ENCODE measurements at regions not wholly inside any gene's neighbourhood (a gene's known extent, or its start where the extent isn't known, plus 50 kb on each side); places are given as distances from the start of the nearest gene placed in this dataset.
"Not testable (repeated sequence)": the region's sequence is repeated elsewhere in the genome, so short reads cannot be mapped to it uniquely, and the experiment has no call there.

DNA sequence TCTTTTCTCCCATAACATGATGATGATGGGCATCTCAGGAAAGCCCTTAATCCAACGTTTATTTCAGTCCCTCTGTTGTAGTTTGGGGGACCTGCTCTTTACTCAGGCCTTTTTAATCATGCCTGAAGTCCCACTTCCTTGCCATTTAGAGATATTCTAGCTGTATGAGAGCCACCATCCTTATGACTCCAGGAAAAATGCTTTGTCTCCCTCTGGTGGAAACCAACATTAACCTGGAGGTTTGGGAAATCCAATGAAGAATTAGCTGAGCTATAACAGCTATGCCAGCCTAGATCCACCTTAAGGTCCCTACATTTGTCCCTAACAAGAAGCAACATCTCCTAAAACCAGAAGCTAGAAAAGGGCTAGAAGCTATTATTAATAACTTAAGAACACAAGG, 1399.1 kb downstream of the LRFN5 start:
- no peak for DNase-seq

GRCh38 chr14:43003845-43004244, 1397.2 kb downstream of the LRFN5 start:
- peak; percentile 3 for DNase-seq

- no peak for DNase-seq
Measured at GRCh38 chr14:43001731-43002130, 1395.1 kb downstream of the LRFN5 start.

DNA sequence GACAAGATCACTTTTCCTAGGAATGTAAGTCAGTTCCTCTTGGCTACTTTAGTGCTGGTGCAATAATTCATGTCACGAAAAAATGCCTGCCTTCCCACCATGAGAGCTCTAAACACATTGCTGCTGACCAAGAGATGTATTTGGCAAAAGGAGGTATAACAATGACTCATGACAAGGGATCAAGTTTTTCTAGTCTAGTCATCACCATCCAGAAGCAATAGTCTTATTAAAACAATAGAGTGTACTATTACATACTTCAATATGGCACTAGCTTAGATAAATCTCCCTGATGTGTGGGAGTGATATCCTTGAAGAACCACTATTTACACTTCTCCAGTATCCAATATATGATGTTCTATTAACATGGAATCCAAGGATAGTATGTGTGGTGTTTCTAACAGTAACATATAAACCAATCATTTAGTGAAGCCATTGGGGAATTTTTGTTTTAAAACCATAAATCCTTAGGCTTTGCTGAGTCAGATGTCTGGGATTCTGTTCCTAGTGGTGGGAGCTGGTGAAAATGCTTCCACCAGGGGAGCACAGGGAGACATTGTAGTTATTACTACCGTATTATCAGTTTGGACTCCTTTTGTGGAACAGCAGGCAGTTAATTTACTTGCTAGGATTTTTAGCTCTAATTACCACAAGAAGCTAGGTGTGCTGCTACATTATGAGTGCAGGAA, 1387.5 kb downstream of the LRFN5 start:
- no peak for DNase-seq

GRCh38 chr14:42992930-42993329, 1386.3 kb downstream of the LRFN5 start:
- no peak for DNase-seq

GRCh38 chr14:42980419-42980818, 1373.7 kb downstream of the LRFN5 start:
- peak; percentile 12 for DNase-seq

- DNase-seq: not testable (repeated sequence)
Measured at GRCh38 chr14:42973171-42973570, 1366.5 kb downstream of the LRFN5 start.

DNA sequence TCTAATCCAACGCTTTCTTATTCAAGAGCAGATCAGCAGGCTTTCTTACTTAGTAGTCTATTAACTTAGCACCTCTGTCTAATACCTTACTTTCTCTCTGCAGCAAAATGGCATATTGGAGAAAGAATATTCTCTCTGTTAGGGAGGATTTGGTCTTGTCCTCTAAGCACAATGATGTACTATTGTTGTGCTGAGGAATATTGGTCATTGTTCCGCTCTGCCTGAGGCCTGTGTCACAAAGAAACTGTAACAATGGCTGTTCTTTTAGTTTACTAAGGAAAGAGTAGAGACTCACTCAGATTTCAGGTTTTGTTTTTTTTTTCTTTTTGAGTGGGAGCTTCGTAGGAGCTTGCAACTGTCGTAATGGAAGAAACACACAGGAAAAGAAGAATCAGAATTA, 1358.8 kb downstream of the LRFN5 start:
- no peak for DNase-seq

DNA sequence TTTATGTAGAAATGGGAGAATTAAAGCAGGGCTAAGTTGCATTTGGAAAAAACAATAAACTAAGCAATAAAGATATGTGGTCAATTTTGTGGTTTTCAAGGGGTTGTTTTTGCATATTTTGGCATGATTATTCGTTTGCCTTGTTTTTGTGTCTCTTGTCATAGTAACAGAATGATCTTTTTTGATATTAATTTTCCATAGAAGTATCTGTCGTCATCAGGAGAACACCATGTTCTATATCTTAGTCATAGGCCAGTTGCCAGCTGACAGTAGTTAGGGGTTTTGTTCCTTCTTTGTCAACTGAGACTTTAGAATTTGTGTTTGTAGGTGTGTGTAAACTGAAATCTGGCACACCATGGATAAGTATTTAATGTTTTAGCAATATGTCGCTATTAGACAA, 1354.8 kb downstream of the LRFN5 start:
- no peak for DNase-seq

GRCh38 chr14:42950363-42950762, 1343.7 kb downstream of the LRFN5 start:
- no peak for DNase-seq

DNA sequence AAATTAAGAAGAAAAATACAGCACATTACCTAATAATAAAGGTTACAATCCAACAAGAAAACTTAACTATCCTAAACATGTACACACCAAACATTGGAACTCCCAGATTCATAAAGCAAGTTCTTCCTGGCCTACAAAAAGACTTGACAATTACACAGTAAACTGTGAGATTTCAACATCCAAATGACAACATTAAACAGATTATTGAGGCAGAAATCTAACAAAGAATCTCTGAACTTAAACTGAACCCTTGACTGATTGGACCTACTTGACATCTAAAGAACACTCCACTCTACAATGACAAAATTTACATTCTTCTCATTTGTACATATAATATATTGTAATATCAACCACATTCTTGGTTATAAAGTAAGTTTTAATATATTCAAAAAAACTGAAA, 1341.3 kb downstream of the LRFN5 start:
- no peak for DNase-seq

DNA sequence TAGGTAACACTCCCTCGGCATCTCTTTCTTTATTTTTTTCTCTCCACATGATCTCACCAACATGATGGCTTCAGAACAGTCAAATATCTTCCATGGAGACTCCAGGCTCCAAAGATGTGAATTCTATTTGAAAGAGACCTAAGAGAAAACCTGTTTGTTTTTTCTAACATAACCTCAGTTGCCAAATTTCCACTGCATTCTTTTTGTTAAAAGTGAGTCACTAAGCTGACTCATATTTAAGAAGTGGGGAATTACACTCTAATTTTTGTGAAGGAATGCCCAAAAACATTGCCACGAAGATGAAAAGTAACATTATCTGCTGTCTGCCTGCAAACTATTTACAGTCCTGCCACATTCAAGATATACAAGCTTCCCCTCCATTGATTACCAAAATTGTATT, 1337.6 kb downstream of the LRFN5 start:
- no peak for DNase-seq

- DNase-seq: no peak
Measured at GRCh38 chr14:42931308-42931707, 1324.6 kb downstream of the LRFN5 start.

DNA sequence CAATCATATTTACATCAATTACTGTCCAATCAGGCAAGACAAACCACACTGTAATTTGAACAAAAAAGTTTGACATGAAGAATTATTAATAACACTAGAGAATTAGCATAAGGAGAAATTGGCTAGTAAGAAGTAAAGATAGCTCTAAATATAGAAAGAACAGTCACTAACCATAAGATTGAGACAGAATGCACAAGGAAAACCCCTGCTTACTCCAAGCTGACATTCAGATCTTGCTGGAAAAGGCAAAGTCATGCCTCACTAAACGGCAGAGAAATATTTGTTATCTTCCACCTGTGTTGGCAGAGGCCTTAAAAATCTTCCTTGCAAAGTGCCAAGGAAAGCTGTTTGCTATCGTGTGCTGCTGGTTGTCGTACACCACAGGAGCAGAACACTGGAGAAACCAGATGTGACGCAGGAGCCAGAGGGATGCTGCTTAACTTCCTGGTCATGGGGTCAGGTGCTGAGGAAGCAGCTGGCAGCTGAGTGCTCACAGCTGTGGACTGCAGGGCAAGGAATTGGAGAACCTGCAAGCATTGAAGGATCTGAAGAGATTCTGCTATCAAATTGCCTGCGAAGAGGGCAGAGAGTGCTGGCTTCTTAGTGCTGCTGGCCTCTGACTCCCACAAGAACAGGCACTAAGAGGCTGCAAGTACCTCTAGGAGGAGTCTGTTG, 1323.3 kb downstream of the LRFN5 start:
- DNase-seq: no peak

DNA sequence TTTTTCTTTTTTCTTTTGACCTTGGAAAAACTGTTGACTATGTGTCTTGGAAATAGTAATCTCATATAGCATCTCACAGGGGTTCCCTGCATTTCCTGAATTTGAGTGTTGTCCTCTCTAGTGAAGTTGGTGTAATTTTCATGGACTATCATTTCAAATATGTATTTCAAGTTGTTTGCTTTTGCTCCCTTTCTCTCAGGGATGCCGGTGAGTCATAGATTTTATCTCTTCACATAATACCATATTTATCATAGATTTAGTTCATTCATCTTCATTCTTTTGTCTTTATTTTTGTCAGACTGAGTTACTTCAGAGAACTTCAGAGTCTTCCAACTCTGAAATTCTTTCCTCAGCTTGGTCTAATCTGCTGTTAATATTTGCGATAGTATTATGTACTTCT, 1320.6 kb downstream of the LRFN5 start:
- no peak for DNase-seq

DNA sequence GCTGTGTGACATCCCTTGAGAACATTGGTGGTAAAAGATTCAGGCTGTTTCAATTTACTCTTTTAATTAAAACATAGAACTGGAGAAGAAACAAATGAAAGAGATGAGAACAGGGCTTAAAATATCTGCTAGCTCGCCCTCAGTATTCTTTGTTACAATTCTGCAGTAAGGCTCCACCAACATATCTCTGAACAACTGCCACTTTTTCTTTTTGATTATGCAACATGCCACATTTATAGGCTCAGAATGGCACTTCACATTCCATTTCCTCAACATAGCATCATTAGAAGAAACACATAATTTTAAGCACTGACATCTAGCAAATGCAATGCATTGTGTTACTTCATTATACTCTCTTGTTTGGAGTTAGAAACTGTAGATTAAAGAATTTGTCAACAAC, 1315.2 kb downstream of the LRFN5 start:
- no peak for DNase-seq

DNA sequence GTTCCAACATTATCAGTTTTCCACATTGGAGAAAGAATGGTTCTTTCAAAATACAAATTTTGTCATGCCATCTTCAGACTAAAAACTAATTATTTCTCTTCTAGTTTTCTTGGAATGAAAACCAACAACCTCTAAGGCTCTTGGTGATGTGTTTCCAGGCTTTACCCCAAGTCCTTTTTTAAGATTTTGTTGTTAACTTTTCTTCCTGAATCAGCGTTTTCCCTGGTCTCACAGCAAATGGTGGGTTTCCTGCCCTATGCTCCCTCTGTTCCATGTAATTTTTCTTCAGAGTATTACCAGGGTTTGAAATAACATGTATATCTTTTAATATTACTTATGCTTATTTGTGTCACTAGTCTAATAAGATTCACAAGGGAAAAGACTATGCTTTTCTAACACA, 1311.9 kb downstream of the LRFN5 start:
- no peak for DNase-seq

- DNase-seq: no peak
Measured at GRCh38 chr14:42911642-42912041, 1305.0 kb downstream of the LRFN5 start.

- DNase-seq: no peak
Measured at GRCh38 chr14:42909659-42910058, 1303.0 kb downstream of the LRFN5 start.

- DNase-seq: no peak
Measured at GRCh38 chr14:42893183-42893582, 1286.5 kb downstream of the LRFN5 start.

DNA sequence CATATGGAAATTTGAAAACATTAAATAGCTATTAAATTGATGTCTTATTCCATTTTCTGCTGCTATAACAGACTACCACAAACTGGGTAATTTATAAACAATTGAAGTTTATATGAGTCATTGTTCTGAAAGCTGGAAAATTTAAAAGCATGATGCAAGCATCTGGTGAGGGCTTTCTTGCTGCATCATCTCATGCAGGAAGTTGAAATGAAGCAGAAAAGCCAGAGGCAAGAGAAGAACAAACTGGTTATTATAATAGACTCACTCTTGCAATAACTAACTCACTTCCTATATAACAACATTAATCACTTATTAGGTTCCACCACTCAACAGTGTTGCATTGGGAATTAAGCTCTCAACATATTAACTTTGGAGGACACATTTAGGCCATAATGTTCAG, 1277.4 kb downstream of the LRFN5 start:
- DNase-seq: no peak

- no peak for DNase-seq
Measured at GRCh38 chr14:42877716-42878115, 1271.0 kb downstream of the LRFN5 start.

DNA sequence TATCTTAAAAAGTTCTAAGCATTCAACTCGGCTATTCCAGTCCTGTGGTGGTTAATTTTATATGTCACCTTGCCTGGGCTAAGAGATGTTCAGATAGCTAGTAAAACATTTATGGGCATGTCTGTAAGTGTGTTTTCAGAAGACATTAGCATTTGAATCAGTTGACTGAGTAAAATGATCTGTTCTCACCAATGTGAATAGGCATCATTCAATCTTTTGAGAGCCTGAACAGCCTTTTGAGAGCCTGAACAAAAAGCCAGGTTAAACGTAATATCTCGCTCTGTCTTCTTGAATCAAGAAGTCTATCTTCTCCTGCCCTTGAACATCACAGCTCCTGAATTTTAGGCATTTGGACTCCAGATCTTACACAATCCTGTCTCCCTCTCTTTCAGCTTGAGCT, 1266.1 kb downstream of the LRFN5 start:
- no peak for DNase-seq

DNA sequence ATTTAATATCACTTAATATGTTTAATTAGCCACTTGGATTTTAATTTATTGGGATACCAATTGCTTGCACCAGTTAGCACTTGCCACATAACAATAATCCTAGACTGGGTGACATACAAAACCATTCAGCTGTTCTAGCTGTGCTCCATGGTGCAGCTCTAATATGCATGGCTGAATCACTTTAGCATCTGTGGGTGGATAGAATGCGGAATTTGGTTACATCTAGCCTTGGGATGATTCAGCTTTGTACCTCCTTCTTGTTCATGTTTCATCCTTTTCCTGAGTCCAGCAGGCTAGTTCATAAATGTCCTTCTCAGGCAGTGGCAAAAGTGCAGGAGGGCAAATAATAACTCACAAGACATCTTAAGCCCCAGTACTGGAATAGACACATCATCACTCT, 1263.0 kb downstream of the LRFN5 start:
- no peak for DNase-seq

DNA sequence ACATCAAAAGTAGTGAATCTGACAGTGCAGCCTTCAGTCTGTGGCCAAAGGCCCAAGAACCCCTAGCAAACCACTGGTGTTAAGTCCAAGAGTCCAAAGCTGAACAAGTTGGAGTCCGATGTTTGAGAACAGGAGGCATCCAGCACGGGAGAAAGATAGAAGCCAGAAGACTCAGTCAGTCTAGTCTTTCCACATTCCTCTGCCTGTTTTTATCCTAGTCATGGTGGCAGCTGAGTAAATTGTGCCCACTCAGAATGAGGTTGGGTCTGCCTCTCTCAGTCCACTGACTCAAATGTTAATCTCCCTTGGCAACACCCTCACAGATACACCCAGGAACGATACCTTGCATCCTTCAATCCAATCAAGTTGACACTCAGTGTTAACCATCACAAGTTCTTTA, 1255.4 kb downstream of the LRFN5 start:
- DNase-seq: no peak
